Aorta (tissue), 5 donors: ENCODE measurements at regions not wholly inside any gene's neighbourhood (a gene's known extent, or its start where the extent isn't known, plus 50 kb on each side); places are given as distances from the start of the nearest gene placed in this dataset.
"Not testable (repeated sequence)": the region's sequence is repeated elsewhere in the genome, so short reads cannot be mapped to it uniquely, and the experiment has no call there.

Experiments
- ATAC-seq: fragments of 200-7000 bp; cut with Tn5 transposase; one replicate; pipeline ENCODE4 v1.9.1; 2022; ENCODE audit warnings: moderate library complexity; ENCODE audit not compliant: low FRiP score
- DNase-seq, 2 donors: peaks; one replicate each; pipeline ENCODE4 v3.0.0-alpha.2; 2020
- H3K27ac ChIP-seq, 2 donors: one replicate each; pipeline ENCODE4 v1.5.1; 2013; ENCODE audit warnings: low read length in 2 of 2, mild to moderate bottlenecking in 2 of 2, moderate library complexity in 2 of 2, control low read depth in 1 of 2, inconsistent platforms in 1 of 2, low read depth in 1 of 2
- H3K27me3 ChIP-seq, 2 donors: one replicate each; pipeline ENCODE4 v1.6.1; 2013; ENCODE audit warnings: control low read depth in 1 of 2, low read length in 1 of 2, mild to moderate bottlenecking in 1 of 2, moderate library complexity in 1 of 2; ENCODE audit not compliant: insufficient read depth in 2 of 2, control insufficient read depth in 1 of 2
- H3K36me3 ChIP-seq, 2 donors: one replicate each; pipeline ENCODE4 v1.6.1; 2013; ENCODE audit warnings: control low read depth in 1 of 2, low read length in 1 of 2, mild to moderate bottlenecking in 1 of 2; ENCODE audit not compliant: insufficient read depth in 2 of 2, control insufficient read depth in 1 of 2
- H3K4me1 ChIP-seq, 2 donors: one replicate each; pipeline ENCODE4 v1.6.1; 2013; ENCODE audit warnings: low read length in 2 of 2, control low read depth in 1 of 2, mild to moderate bottlenecking in 1 of 2, moderate library complexity in 1 of 2; ENCODE audit not compliant: insufficient read depth in 2 of 2, control insufficient read depth in 1 of 2
- H3K4me3 ChIP-seq, 2 donors: one replicate each; pipeline ENCODE4 v1.5.1; 2013; ENCODE audit warnings: low read length in 2 of 2, control low read depth in 1 of 2, mild to moderate bottlenecking in 1 of 2
- H3K9me3 ChIP-seq: one replicate; pipeline ENCODE4 v1.6.1; 2013; ENCODE audit warnings: mild to moderate bottlenecking, low read length; ENCODE audit not compliant: control insufficient read depth
- WGBS, 2 donors: extraction: QIAGEN DNeasy Blood & Tissue Kit; methylation state at CpG; one replicate each; pipeline ENCODE4 v1.1.7; 2013; 5-methylcytosine and 5-hydroxymethylcytosine counted together
- intact Hi-C, 2 donors: fragments of 100-400 bp; cut with DNase I; formaldehyde crosslinking; loops; one replicate each; pipeline versions ENCODE4 v1.14.2 to v1.15.0; 2022
- donor health status: healthy with polysubstance abuse.
- donor health status: Bipolar disorder and iron deficiency.
- donor health status: DM: no; HTN: no; CAD: no.
- donor health status: DM: no; HTN: no; CAD: no.
- donor health status: DM: yes; HTN: yes; CAD: no.

- Histone ChIP-seq H3K9me3 (peaks cover 1% of the 10 kb centered on the region), H3K27ac (no peak overlapping the region), H3K27me3 (peaks cover 0 to 2% of the 10 kb centered on the region in 2 donors), H3K4me3 (no peak overlapping the region), H3K36me3 (no peaks in the 10 kb centered on the region), H3K4me1 (no peaks in the 10 kb centered on the region)
- 86 to 88% methylated on average over 4 of the region's 4 CpGs for WGBS, 2 donors
- no peak for ATAC-seq
- DNase-seq = no peak
- intact Hi-C loops = no loop called here
Measured at GRCh38 chr1:238399558-238399957, 508.8 kb upstream of the ZP4 start.

GRCh38 chr1:238396140-238396539 lies 505.4 kb upstream of the ZP4 start:
- ATAC-seq (no peak), DNase-seq (no peak)
- peaks cover 0 to 2% of the 10 kb centered on the region in 2 donors for H3K27me3 ChIP-seq
- H3K9me3 ChIP-seq = no peaks in the 10 kb centered on the region
- no peaks in the 10 kb centered on the region for H3K4me1 ChIP-seq
- intact Hi-C loops = no loop called here
- no peak overlapping the region for H3K27ac ChIP-seq
- H3K4me3 ChIP-seq = no peak overlapping the region
- H3K36me3 ChIP-seq = no peaks in the 10 kb centered on the region

GRCh38 chr1:238384381-238384780 lies 493.7 kb upstream of the ZP4 start:
- intact Hi-C loops = no loop called here
- H3K4me1 ChIP-seq = no peaks in the 10 kb centered on the region
- no peak overlapping the region for H3K4me3 ChIP-seq
- H3K9me3 ChIP-seq = no peaks in the 10 kb centered on the region
- ATAC-seq (no peak), DNase-seq (no peak)
- 39 to 43% methylated on average over 5 of the region's 5 CpGs for WGBS, 2 donors
- H3K27me3 ChIP-seq = no peaks in the 10 kb centered on the region
- no peaks in the 10 kb centered on the region for H3K36me3 ChIP-seq
- H3K27ac ChIP-seq = no peak overlapping the region

GRCh38 chr1:238380167-238380566 lies 489.4 kb upstream of the ZP4 start:
- intact Hi-C loops = no loop called here
- no peak overlapping the region for H3K27ac ChIP-seq
- WGBS, 2 donors = 81 to 85% methylated on average over 2 of the region's 2 CpGs
- H3K4me3 ChIP-seq = no peak overlapping the region
- H3K4me1 ChIP-seq = no peaks in the 10 kb centered on the region
- H3K9me3 ChIP-seq = no peaks in the 10 kb centered on the region
- DNase-seq = no peak
- no peaks in the 10 kb centered on the region for H3K27me3 ChIP-seq
- no peaks in the 10 kb centered on the region for H3K36me3 ChIP-seq
- no peak for ATAC-seq

- DNase-seq, ATAC-seq, H3K27ac ChIP-seq, H3K36me3 ChIP-seq, H3K27me3 ChIP-seq, H3K4me3 ChIP-seq, H3K4me1 ChIP-seq, intact Hi-C loops, H3K9me3 ChIP-seq: not testable (repeated sequence)
- 86 to 92% methylated on average over 7 to 9 of the region's 9 CpGs for WGBS, 2 donors
Measured at GRCh38 chr1:238379446-238379845, 488.7 kb upstream of the ZP4 start.

GRCh38 chr1:238377280-238377919 lies 486.7 kb upstream of the ZP4 start:
- no peaks in the 10 kb centered on the region for H3K4me1 ChIP-seq
- no peaks in the 10 kb centered on the region for H3K9me3 ChIP-seq
- WGBS, 2 donors = 59 to 61% methylated on average over 7 of the region's 7 CpGs
- no peak overlapping the region for H3K4me3 ChIP-seq
- intact Hi-C loops = no loop called here
- ATAC-seq (no peak), DNase-seq (no peak)
- no peak overlapping the region for H3K27ac ChIP-seq
- no peaks in the 10 kb centered on the region for H3K27me3 ChIP-seq
- no peaks in the 10 kb centered on the region for H3K36me3 ChIP-seq

- WGBS, 2 donors = 85 to 86% methylated on average over 2 of the region's 2 CpGs
- no peak for ATAC-seq
Measured at GRCh38 chr1:238370599-238370998, 479.9 kb upstream of the ZP4 start.

GRCh38 chr1:238364214-238364892 lies 473.6 kb upstream of the ZP4 start:
- Histone ChIP-seq H3K36me3 (no peaks in the 10 kb centered on the region), H3K4me1 (no peaks in the 10 kb centered on the region), H3K4me3 (no peak overlapping the region), H3K27ac (no peak overlapping the region), H3K27me3 (no peaks in the 10 kb centered on the region), H3K9me3 (peaks cover 1% of the 10 kb centered on the region)
- no peak for ATAC-seq
- DNase-seq = no peak
- 71 to 81% methylated on average over 4 of the region's 4 CpGs for WGBS, 2 donors
- intact Hi-C loops = no loop called here

More at GRCh38 chr1:238370599-238370998, 479.9 kb upstream of the ZP4 start:
- no peaks in the 10 kb centered on the region for H3K36me3 ChIP-seq
- intact Hi-C loops = no loop called here
- H3K27me3 ChIP-seq = peaks cover 0 to 1% of the 10 kb centered on the region in 2 donors
- no peak overlapping the region for H3K4me3 ChIP-seq
- no peaks in the 10 kb centered on the region for H3K4me1 ChIP-seq
- no peak overlapping the region for H3K27ac ChIP-seq
- H3K9me3 ChIP-seq = no peaks in the 10 kb centered on the region
- DNase-seq = no peak

- no peak overlapping the region for H3K4me3 ChIP-seq
- H3K27me3 ChIP-seq = no peaks in the 10 kb centered on the region
- DNase-seq = no peak
- no peak overlapping the region for H3K27ac ChIP-seq
- 39 to 49% methylated on average over 7 of the region's 7 CpGs for WGBS, 2 donors
- H3K9me3 ChIP-seq = peaks cover 1% of the 10 kb centered on the region
- H3K36me3 ChIP-seq = no peaks in the 10 kb centered on the region
- H3K4me1 ChIP-seq = no peaks in the 10 kb centered on the region
- intact Hi-C loops = no loop called here
- ATAC-seq = no peak
Measured at GRCh38 chr1:238360474-238360873, 469.8 kb upstream of the ZP4 start.
